Large intestine (tissue), 3 donors: ENCODE measurements at regions not wholly inside any gene's neighbourhood (a gene's known extent, or its start where the extent isn't known, plus 50 kb on each side); places are given as distances from the start of the nearest gene placed in this dataset.
"Not testable (repeated sequence)": the region's sequence is repeated elsewhere in the genome, so short reads cannot be mapped to it uniquely, and the experiment has no call there.

Source experiments
- DNase-seq, 2 donors: peaks; one replicate each; pipeline versions ENCODE4 v3.0.0 to v3.0.0-alpha.2; 2013
- H3K27ac ChIP-seq: one replicate; pipeline ENCODE4 v1.5.1; 2013; ENCODE audit warnings: low read length
- H3K27me3 ChIP-seq: 2 replicates; pipeline ENCODE4 v1.6.1; 2013; ENCODE audit warnings: low read length; ENCODE audit not compliant: control insufficient read depth, insufficient read depth
- H3K36me3 ChIP-seq: 2 replicates; pipeline ENCODE4 v1.6.1; 2013; ENCODE audit warnings: low read length; ENCODE audit not compliant: control insufficient read depth, insufficient read depth
- H3K4me1 ChIP-seq: one replicate; pipeline ENCODE4 v1.6.1; 2013; ENCODE audit warnings: low read length; ENCODE audit not compliant: control insufficient read depth, insufficient read depth
- H3K4me3 ChIP-seq: one replicate; pipeline ENCODE4 v1.5.1; 2013; ENCODE audit warnings: low read length
- H3K9me3 ChIP-seq: one replicate; pipeline ENCODE4 v1.6.1; 2013; ENCODE audit warnings: mild to moderate bottlenecking, low read depth, low read length, moderate library complexity; ENCODE audit not compliant: control insufficient read depth
- WGBS: methylation state at CpG from one replicate; pipeline ENCODE4 v1.1.5; 2013; ENCODE audit warnings: low lambda C conversion rate; ENCODE audit not compliant: insufficient coverage; 5-methylcytosine and 5-hydroxymethylcytosine counted together

DNA sequence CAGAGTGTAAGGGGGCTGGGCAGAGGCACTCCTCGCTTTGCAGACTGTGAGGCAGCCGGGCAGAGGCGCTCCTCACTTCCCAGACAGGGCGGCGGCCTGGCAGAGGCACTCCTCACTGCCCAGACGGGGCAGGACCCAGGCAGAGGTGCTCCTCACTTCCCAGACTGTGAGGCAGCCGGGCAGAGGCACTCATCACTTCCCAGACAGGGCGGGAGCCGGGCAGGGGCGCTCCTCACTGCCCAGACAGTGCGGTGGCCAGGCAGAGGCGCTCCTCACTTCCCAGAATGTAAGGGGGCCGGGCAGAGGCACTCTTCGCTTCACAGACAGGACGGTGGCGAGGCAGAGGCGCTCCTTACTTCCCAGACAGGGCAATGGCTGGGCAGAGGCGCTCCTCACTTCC lies 442.5 kb downstream of the SPATA31D1 start:
- H3K27ac ChIP-seq, result no peak overlapping the region
- H3K36me3 ChIP-seq, result no peaks in the 10 kb centered on the region
- DNase-seq, result no peak
- peaks cover 21% of the 10 kb centered on the region for H3K9me3 ChIP-seq
- no peak overlapping the region for H3K4me3 ChIP-seq
- H3K27me3 ChIP-seq, result no peaks in the 10 kb centered on the region
- WGBS, result no CpG with 5 or more reads among the region's 18 CpGs
- H3K4me1 ChIP-seq, result no peaks in the 10 kb centered on the region

DNA sequence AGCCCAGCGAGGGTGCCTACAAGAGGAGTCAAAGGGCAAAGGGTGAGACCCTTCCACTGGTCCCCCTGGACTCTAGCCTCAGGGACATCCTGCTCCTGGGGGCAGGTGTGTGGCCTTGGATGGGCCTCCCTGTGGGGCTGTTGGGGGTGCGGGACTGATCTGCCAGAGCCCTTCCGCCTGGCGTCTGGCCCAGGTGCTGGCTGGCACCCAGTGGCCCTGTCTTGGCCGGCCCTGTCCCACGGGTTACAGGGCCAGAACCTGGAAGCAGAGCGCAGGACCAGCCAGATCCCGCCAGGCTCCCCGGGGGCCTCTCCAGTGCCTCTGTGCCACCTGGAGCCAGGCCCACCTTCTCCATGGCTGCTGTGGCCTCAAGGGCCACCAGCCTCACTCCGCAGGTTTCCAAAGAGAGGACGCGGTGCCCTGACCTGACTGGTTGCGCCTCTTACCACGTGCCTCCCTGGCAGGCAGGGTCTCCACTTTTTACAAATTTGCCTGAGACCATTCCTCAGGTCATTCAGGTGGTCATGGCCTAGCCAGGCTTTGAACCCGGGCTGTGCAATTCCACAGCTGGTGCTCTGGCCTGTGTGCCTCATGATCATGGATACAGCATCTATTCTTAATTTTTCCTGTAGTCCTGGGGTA lies 444.8 kb downstream of the SPATA31D1 start:
- no CpG with 5 or more reads among the region's 15 CpGs for WGBS
- not testable (repeated sequence) for H3K27me3 ChIP-seq
- H3K9me3 ChIP-seq, result peaks cover 21% of the 10 kb centered on the region

DNA sequence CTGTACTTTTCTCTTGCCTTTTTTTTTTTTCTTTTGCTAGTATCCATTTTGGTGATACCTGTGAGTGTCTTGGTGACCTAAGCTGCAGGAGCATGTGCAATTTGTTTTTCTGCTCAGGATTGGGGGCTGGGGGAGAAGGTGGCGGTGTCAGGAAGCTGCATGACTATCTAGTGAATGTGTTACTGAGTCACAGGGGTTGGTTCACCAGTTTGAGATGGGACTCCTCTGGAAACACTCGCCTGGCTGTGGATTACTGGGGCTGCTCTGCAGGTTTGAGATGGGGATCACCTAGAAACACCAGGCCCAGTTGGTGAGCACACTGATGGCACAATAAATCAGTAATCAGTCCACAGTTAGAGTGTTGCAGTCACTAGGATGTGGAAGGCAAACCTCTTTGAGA lies 447.9 kb downstream of the SPATA31D1 start:
- no peak for DNase-seq
- H3K4me1 ChIP-seq, result no peaks in the 10 kb centered on the region
- H3K36me3 ChIP-seq, result no peaks in the 10 kb centered on the region
- no peak overlapping the region for H3K27ac ChIP-seq
- no peaks in the 10 kb centered on the region for H3K27me3 ChIP-seq
- H3K9me3 ChIP-seq, result peaks cover 15% of the 10 kb centered on the region
- no CpG with 5 or more reads among the region's 2 CpGs for WGBS
- H3K4me3 ChIP-seq, result no peak overlapping the region

More for the DNA sequence above, 444.8 kb downstream of the SPATA31D1 start:
- H3K36me3 ChIP-seq, H3K4me1 ChIP-seq, H3K4me3 ChIP-seq, DNase-seq, H3K27ac ChIP-seq: not testable (repeated sequence)

DNA sequence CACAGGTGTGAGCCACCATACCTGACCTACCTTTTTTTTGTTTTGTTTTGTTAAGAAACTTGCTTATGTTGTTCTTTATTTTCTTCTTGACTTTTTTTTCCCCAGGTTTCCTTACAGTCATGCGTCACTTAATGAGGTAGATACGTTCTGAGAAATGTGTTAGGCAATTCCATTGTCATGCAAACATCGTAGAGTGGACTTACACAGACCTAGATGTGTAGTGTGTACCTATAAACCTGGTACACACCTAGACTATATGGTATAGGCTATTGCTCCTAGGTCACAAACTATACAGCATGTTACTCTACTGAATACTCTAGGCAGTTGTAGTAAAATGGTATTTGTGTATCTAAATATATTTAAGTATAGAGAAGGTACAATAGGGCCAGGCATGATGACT lies 448.6 kb downstream of the SPATA31D1 start:
- H3K36me3 ChIP-seq, DNase-seq, H3K27ac ChIP-seq, H3K4me3 ChIP-seq, H3K4me1 ChIP-seq, H3K27me3 ChIP-seq: not testable (repeated sequence)
- peaks cover 10% of the 10 kb centered on the region for H3K9me3 ChIP-seq
- WGBS, result no CpG with 5 or more reads among the region's 3 CpGs

DNA sequence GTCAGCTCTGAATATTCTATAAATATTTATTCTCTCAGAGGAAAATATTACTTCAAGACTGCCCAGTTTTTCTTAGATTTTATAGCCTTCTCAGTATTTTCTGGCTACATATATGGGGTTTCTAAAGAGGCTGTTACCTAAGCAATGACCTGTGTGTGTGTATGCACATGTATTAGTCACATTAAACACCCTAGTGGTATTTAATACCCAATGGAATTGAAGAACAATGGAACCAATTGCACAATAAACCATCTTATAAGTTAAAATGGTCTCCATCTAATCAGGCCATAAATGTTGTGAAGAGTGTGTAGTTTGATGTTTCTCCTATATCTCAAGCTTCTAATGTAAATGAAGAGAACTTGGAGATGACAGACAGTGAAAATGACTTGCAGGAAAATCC lies 450.0 kb downstream of the SPATA31D1 start:
- no peak for DNase-seq
- Histone ChIP-seq H3K9me3 (peaks cover 3% of the 10 kb centered on the region), H3K27ac (no peak overlapping the region), H3K36me3 (no peaks in the 10 kb centered on the region), H3K4me3 (no peak overlapping the region), H3K27me3 (no peaks in the 10 kb centered on the region), H3K4me1 (no peaks in the 10 kb centered on the region)

DNA sequence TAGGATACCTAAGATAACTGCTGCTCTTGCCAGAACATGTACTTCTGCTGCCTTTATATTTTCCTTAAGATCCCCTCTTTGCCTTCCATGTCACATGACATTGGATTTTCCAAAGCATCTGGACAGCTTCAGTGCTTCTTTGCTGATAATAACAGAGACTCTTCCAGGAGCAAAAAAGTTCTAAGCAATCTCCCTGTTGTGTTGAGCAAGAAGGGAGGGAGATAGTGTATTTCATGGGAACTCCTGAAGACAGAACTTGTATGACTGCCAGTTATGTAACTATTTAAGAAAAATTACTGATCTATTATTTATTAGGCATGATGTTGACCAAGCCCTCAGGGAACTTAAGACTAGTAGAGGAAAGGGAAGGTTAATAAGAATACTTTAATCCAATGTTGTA lies 454.7 kb downstream of the SPATA31D1 start:
- no peaks in the 10 kb centered on the region for H3K27me3 ChIP-seq
- H3K4me3 ChIP-seq, result no peak overlapping the region
- peaks cover 3% of the 10 kb centered on the region for H3K9me3 ChIP-seq
- DNase-seq, result no peak
- no peaks in the 10 kb centered on the region for H3K4me1 ChIP-seq
- no peaks in the 10 kb centered on the region for H3K36me3 ChIP-seq
- H3K27ac ChIP-seq, result no peak overlapping the region

DNA sequence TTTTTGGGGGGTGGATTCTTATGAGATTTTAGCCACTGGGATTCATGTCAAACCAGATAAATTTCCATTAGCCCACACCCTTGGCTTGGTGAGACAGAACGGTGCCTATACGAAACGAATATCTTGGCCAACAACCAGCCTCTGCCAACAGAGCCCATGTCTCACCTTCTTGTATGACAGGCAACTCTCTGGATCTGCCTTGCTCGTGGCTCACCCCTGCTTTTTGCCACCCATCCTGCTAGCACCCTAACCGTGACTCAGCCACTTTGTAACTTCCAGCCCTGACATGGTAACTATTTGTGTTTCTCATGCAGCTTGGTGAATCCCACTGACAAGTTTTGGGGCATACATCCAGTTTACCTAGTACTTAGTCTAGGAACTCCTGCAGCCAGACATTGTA lies 457.0 kb downstream of the SPATA31D1 start:
- DNase-seq, result no peak
- WGBS, result 67% methylated on average over 1 of the region's 5 CpGs
- Histone ChIP-seq H3K27me3 (no peaks in the 10 kb centered on the region), H3K9me3 (peaks cover under 1% of the 10 kb centered on the region), H3K4me1 (no peaks in the 10 kb centered on the region), H3K27ac (no peak overlapping the region), H3K4me3 (no peak overlapping the region), H3K36me3 (no peaks in the 10 kb centered on the region)

DNA sequence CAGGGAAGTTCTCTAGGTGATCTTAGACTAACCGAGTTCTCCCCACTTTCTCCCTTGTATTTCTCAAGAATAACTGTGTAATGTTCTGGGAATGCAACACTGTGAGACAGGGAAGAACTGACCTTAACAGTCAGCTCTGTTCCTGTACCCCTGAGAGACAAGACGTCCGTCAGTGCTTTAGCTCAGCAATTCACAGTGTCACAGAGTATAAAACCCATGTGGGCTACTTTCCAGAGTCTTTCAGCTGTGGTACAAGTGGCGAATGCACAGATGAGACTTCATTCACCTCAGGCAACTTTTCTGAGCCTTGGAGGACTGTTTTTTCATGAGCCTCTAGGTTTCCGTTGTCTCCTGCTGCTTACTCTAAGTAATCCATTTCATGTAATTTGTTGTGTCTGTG lies 458.8 kb downstream of the SPATA31D1 start:
- no peaks in the 10 kb centered on the region for H3K4me1 ChIP-seq
- H3K27ac ChIP-seq, result no peak overlapping the region
- DNase-seq, result no peak
- peaks cover 3% of the 10 kb centered on the region for H3K9me3 ChIP-seq
- no CpG with 5 or more reads among the region's 5 CpGs for WGBS
- no peaks in the 10 kb centered on the region for H3K36me3 ChIP-seq
- H3K27me3 ChIP-seq, result no peaks in the 10 kb centered on the region
- no peak overlapping the region for H3K4me3 ChIP-seq

DNA sequence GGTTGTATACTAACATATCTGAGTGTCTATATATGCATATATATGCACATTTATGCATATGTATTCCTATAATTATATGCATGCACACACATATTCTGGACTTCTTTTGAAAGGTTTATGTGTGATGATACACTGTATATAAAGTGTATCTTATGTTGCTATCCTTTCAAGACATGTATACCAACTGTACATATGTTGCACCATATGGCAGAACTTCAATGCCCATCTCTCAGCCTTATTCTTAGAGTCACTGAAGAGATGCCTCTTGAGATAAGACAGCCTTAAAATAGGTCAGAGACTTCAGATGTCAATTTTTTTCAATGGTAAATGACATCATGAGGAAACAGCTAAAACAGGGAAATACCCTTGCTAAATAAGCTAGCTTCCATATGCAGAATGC lies 461.4 kb downstream of the SPATA31D1 start:
- Histone ChIP-seq H3K27ac (no peak overlapping the region), H3K36me3 (no peaks in the 10 kb centered on the region), H3K27me3 (no peaks in the 10 kb centered on the region), H3K9me3 (peaks cover 3% of the 10 kb centered on the region), H3K4me3 (no peak overlapping the region), H3K4me1 (peaks cover 5% of the 10 kb centered on the region)
- no peak for DNase-seq

DNA sequence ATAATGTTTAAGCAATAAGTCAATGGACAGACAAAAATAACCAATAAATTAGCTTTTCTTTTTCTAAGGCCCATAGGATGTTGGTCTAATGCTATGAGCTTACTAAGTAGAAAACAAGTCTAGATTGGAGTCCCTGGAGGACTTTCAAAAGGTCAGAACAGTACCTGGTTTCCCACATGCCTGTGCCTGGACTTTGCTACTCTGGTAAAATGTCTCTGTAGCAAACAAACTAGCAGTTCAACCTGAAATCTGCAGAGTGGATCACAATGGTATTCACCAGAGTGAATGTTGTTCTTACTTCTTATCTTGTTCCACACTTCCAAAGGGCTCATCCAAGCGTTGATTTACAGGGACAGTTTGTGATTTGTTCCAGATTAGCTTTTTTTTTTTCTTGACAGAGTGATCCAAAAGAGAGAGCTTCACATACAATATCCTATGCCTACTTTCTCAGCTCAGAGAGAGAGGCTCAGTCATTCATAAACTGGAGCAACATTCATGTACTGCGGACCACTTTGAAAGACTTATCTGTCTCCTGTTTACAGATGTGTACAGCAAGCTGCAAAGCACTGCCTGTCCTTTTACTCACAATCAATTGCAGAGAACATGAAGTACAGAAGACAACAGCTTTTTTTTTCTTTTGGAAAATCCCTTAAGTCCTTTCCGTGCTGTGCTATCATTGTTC lies 466.1 kb downstream of the SPATA31D1 start:
- Histone ChIP-seq H3K9me3 (peaks cover 3% of the 10 kb centered on the region), H3K4me1 (peaks cover 5% of the 10 kb centered on the region), H3K4me3 (no peak overlapping the region), H3K27ac (no peak overlapping the region), H3K36me3 (no peaks in the 10 kb centered on the region), H3K27me3 (no peaks in the 10 kb centered on the region)
- 17% methylated on average over 1 of the region's 3 CpGs for WGBS
- DNase-seq, result peak; percentile 5 to 36

DNA sequence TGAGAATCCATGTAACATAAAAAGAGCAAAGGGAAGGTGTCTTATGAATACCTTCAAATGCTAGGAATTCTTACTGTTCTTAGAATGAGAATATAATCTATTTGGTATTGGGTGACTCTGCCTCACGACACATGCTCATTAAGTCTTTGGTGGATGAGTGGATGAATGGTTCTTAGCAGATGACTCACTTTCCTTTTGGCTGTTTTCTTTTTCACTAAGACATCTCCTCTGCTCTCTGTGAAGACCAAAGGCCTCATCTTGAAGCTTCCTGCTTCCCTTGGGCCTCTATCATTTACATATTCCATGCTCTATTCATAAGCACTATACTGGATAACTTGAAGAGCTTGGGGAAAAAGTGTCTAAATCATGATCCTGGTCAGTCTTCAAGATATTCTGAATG lies 468.1 kb downstream of the SPATA31D1 start:
- peaks cover 5% of the 10 kb centered on the region for H3K4me1 ChIP-seq
- DNase-seq, result no peak
- H3K27me3 ChIP-seq, result no peaks in the 10 kb centered on the region
- no peaks in the 10 kb centered on the region for H3K36me3 ChIP-seq
- H3K9me3 ChIP-seq, result peaks cover 3% of the 10 kb centered on the region
- WGBS, result no CpG with 5 or more reads among the region's 1 CpG
- no peak overlapping the region for H3K4me3 ChIP-seq
- no peak overlapping the region for H3K27ac ChIP-seq
